DND-41 (cell line): ENCODE measurements at regions not wholly inside any gene's neighbourhood (a gene's known extent, or its start where the extent isn't known, plus 50 kb on each side); places are given as distances from the start of the nearest gene placed in this dataset.

Experiments
- ATAC-seq: fragments of 200-7000 bp; cut with Tn5 transposase; 3 replicates; pipeline ENCODE4 v1.9.1; 2021; ENCODE audit warnings: low read depth; ENCODE audit not compliant: insufficient read depth
- DNase-seq: peaks from one replicate; pipeline ENCODE4 v3.0.0-alpha.2; 2020
- H2AFZ ChIP-seq: 2 replicates; pipeline ENCODE4 v1.6.0; 2012; ENCODE audit warnings: low read depth, low read length
- H3K27ac ChIP-seq: 2 replicates; pipeline ENCODE4 v1.5.1; 2012; ENCODE audit warnings: low read length, inconsistent platforms
- H3K27me3 ChIP-seq: fragments of 200-600 bp; sonication (generic); 2 replicates; pipeline ENCODE4 v1.6.0; 2012; ENCODE audit warnings: low read length, mild to moderate bottlenecking, inconsistent platforms; ENCODE audit not compliant: insufficient read depth, poor library complexity
- H3K36me3 ChIP-seq: 2 replicates; pipeline ENCODE4 v1.5.1; 2012; ENCODE audit warnings: low read length, inconsistent platforms; ENCODE audit not compliant: insufficient read depth
- H3K4me1 ChIP-seq: 2 replicates; pipeline ENCODE4 v1.5.1; 2012; ENCODE audit warnings: mild to moderate bottlenecking, low read length; ENCODE audit not compliant: insufficient read depth
- H3K4me2 ChIP-seq: 2 replicates; pipeline ENCODE4 v1.6.0; 2012; ENCODE audit warnings: mild to moderate bottlenecking, moderate library complexity, low read length, inconsistent platforms; ENCODE audit not compliant: insufficient read depth
- H3K4me3 ChIP-seq, 2 experiments: fragments of 200-600 bp in 1 of 2; shearing (Covaris generic) in 1 of 2; 2 replicates each; pipeline ENCODE4 v1.5.1; 2012 to 2016; ENCODE audit warnings: inconsistent platforms in 2 of 2, low read length in 2 of 2, mild to moderate bottlenecking in 2 of 2, low read depth in 1 of 2, moderate library complexity in 1 of 2
- H3K79me2 ChIP-seq: 2 replicates; pipeline ENCODE4 v1.6.0; 2012; ENCODE audit warnings: low read length, inconsistent platforms; ENCODE audit not compliant: insufficient read depth
- H3K9ac ChIP-seq: 2 replicates; pipeline ENCODE4 v1.6.0; 2012; ENCODE audit warnings: low read depth, mild to moderate bottlenecking, inconsistent platforms, low read length, moderate library complexity
- H3K9me3 ChIP-seq: 2 replicates; pipeline ENCODE4 v1.5.1; 2012; ENCODE audit warnings: low read length, moderate library complexity, mild to moderate bottlenecking, inconsistent platforms; ENCODE audit not compliant: insufficient read depth, severe bottlenecking
- H4K20me1 ChIP-seq: 2 replicates; pipeline ENCODE4 v1.6.0; 2012; ENCODE audit warnings: low read length; ENCODE audit not compliant: insufficient read depth
- CTCF ChIP-seq: IDR thresholded peaks from 2 replicates; pipeline ENCODE4 v1.5.1; 2012; ENCODE audit warnings: borderline replicate concordance, low read length, moderate library complexity, mild to moderate bottlenecking; ENCODE audit not compliant: poor library complexity, severe bottlenecking; ENCODE audit errors: extremely low read depth
- EZH2 ChIP-seq: IDR thresholded peaks from 3 replicates; pipeline ENCODE4 v1.6.1; 2012; ENCODE audit warnings: borderline replicate concordance, low read depth, mild to moderate bottlenecking, moderate library complexity, low read length, inconsistent platforms; ENCODE audit not compliant: severe bottlenecking

- Histone ChIP-seq H3K9me3 (peaks cover 8% of the 10 kb centered on the region), H4K20me1 (no peaks in the 10 kb centered on the region), H3K36me3 (0 out of 2 replicates have a peak, but pooled peaks cover 3% of the 10 kb centered on the region), H3K9ac (peak overlapping the region; percentile 49), H3K4me3 (peak overlapping the region in 1 of 2 experiments; percentile 18; a peak in 1 of 4 replicates), H3K79me2 (no peaks in the 10 kb centered on the region), H3K4me2 (peak overlapping the region; percentile 49), H3K27ac (peak overlapping the region; percentile 89), H3K27me3 (no peaks in the 10 kb centered on the region), H2AFZ (peak overlapping the region; percentile 35; the same call in 1 of the 2 replicates), H3K4me1 (peaks cover 46% of the 10 kb centered on the region)
- TF ChIP-seq CTCF (peak; percentile 59), EZH2 (no peak)
- ATAC-seq, result peak; percentile 87
- peak; percentile 77 for DNase-seq
Observed at GRCh38 chr15:24764375-24765171, 89.0 kb downstream of the NPAP1 start.

- H2AFZ ChIP-seq, result no peak overlapping the region; the same call in 1 of the 2 replicates
- peaks cover 41% of the 10 kb centered on the region for H3K4me1 ChIP-seq
- H4K20me1 ChIP-seq, result no peaks in the 10 kb centered on the region
- no peaks in the 10 kb centered on the region for H3K79me2 ChIP-seq
- ATAC-seq, result no peak
- no peak for TF ChIP-seq EZH2
- no peak for TF ChIP-seq CTCF
- H3K9me3 ChIP-seq, result peaks cover 8% of the 10 kb centered on the region
- H3K4me3 ChIP-seq, result no peak overlapping the region
- no peak for DNase-seq
- no peak overlapping the region; the same call in 1 of the 2 replicates for H3K9ac ChIP-seq
- H3K36me3 ChIP-seq, result 0 out of 2 replicates have a peak, but pooled peaks cover 3% of the 10 kb centered on the region
- H3K27ac ChIP-seq, result peak overlapping the region; percentile 89
- no peak overlapping the region; the same call in 1 of the 2 replicates for H3K4me2 ChIP-seq
- H3K27me3 ChIP-seq, result no peaks in the 10 kb centered on the region
Observed at GRCh38 chr15:24766511-24767133, 91.0 kb downstream of the NPAP1 start.

GRCh38 chr15:24772266-24772665 is 96.7 kb downstream of the NPAP1 start:
- Histone ChIP-seq H3K79me2 (no peaks in the 10 kb centered on the region), H3K36me3 (no peaks in the 10 kb centered on the region), H2AFZ (no peak overlapping the region), H3K4me1 (no peaks in the 10 kb centered on the region), H3K4me3 (no peak overlapping the region), H3K9ac (no peak overlapping the region), H3K27ac (no peak overlapping the region), H3K27me3 (no peaks in the 10 kb centered on the region), H3K4me2 (no peak overlapping the region), H3K9me3 (peaks cover 7% of the 10 kb centered on the region), H4K20me1 (no peaks in the 10 kb centered on the region)
- no peak for DNase-seq
- no peak for ATAC-seq
- TF ChIP-seq EZH2 (no peak), CTCF (peak; percentile 18)
